GM12872 (cell line): ENCODE measurements at regions not wholly inside any gene's neighbourhood (a gene's known extent, or its start where the extent isn't known, plus 50 kb on each side); places are given as distances from the start of the nearest gene placed in this dataset.

Experiments
- CTCF ChIP-seq: IDR thresholded peaks from 3 replicates; pipeline ENCODE4 v1.5.1; 2011; ENCODE audit warnings: low read depth, mild to moderate bottlenecking, low read length, moderate library complexity; ENCODE audit not compliant: insufficient read depth

GRCh38 chr5:136516637-136517036 is 151.3 kb upstream of the TRPC7 start:
- no peak for TF ChIP-seq CTCF

- TF ChIP-seq CTCF: no peak
Measured at GRCh38 chr5:136513430-136513829, 148.1 kb upstream of the TRPC7 start.

GRCh38 chr5:136511046-136511445 is 145.7 kb upstream of the TRPC7 start:
- TF ChIP-seq CTCF: no peak

- no peak for TF ChIP-seq CTCF
Measured at GRCh38 chr5:136510481-136510880, 145.1 kb upstream of the TRPC7 start.

GRCh38 chr5:136506131-136506530 is 140.8 kb upstream of the TRPC7 start:
- no peak for TF ChIP-seq CTCF

- no peak for TF ChIP-seq CTCF
Measured at GRCh38 chr5:136501133-136501532, 135.8 kb upstream of the TRPC7 start.

- no peak for TF ChIP-seq CTCF
Measured at GRCh38 chr5:136492587-136492986, 127.2 kb upstream of the TRPC7 start.

- TF ChIP-seq CTCF: no peak
Measured at GRCh38 chr5:136491806-136492205, 126.5 kb upstream of the TRPC7 start.
